ENCODE measurements at regions not wholly inside any gene's neighbourhood (a gene's known extent, or its start where the extent isn't known, plus 50 kb on each side); places are given as distances from the start of the nearest gene placed in this dataset.

- H3K4me3 ChIP-seq (replicated peaks; ENCODE audit: insufficient read depth, low read length): no peak overlapping the region
- no peak overlapping the region for H3K27ac ChIP-seq (replicated peaks)
- no peaks in the 10 kb centered on the region for H3K27me3 ChIP-seq (ENCODE audit: insufficient read depth, poor library complexity, severe bottlenecking)
- DNase-seq (ENCODE audit: low read depth in 1 of 2, low spot score in 1 of 2): no peak
- no peak for TF ChIP-seq GABPA (IDR thresholded peaks at IDR 0.05; ENCODE audit: low read depth)
- TF ChIP-seq SPI1 (IDR thresholded peaks at IDR 0.05; ENCODE audit: borderline replicate concordance, low read depth): no peak
- no peak for TF ChIP-seq POLR2AphosphoS5 (IDR thresholded peaks at IDR 0.05; ENCODE audit: low read depth)
- TF ChIP-seq, protein P1, sequence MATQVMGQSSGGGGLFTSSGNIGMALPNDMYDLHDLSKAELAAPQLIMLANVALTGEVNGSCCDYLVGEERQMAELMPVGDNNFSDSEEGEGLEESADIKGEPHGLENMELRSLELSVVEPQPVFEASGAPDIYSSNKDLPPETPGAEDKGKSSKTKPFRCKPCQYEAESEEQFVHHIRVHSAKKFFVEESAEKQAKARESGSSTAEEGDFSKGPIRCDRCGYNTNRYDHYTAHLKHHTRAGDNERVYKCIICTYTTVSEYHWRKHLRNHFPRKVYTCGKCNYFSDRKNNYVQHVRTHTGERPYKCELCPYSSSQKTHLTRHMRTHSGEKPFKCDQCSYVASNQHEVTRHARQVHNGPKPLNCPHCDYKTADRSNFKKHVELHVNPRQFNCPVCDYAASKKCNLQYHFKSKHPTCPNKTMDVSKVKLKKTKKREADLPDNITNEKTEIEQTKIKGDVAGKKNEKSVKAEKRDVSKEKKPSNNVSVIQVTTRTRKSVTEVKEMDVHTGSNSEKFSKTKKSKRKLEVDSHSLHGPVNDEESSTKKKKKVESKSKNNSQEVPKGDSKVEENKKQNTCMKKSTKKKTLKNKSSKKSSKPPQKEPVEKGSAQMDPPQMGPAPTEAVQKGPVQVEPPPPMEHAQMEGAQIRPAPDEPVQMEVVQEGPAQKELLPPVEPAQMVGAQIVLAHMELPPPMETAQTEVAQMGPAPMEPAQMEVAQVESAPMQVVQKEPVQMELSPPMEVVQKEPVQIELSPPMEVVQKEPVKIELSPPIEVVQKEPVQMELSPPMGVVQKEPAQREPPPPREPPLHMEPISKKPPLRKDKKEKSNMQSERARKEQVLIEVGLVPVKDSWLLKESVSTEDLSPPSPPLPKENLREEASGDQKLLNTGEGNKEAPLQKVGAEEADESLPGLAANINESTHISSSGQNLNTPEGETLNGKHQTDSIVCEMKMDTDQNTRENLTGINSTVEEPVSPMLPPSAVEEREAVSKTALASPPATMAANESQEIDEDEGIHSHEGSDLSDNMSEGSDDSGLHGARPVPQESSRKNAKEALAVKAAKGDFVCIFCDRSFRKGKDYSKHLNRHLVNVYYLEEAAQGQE (IDR thresholded peaks at IDR 0.05; ENCODE audit: insufficient replicate concordance, low read depth): no peak
- TF ChIP-seq, protein P2, sequence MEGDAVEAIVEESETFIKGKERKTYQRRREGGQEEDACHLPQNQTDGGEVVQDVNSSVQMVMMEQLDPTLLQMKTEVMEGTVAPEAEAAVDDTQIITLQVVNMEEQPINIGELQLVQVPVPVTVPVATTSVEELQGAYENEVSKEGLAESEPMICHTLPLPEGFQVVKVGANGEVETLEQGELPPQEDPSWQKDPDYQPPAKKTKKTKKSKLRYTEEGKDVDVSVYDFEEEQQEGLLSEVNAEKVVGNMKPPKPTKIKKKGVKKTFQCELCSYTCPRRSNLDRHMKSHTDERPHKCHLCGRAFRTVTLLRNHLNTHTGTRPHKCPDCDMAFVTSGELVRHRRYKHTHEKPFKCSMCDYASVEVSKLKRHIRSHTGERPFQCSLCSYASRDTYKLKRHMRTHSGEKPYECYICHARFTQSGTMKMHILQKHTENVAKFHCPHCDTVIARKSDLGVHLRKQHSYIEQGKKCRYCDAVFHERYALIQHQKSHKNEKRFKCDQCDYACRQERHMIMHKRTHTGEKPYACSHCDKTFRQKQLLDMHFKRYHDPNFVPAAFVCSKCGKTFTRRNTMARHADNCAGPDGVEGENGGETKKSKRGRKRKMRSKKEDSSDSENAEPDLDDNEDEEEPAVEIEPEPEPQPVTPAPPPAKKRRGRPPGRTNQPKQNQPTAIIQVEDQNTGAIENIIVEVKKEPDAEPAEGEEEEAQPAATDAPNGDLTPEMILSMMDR (IDR thresholded peaks at IDR 0.05; ENCODE audit: insufficient read depth, low read length): no peak
Measured at GRCh38 chr1:56204206-56204605, 375.2 kb downstream of the PLPP3 start.

DNA sequence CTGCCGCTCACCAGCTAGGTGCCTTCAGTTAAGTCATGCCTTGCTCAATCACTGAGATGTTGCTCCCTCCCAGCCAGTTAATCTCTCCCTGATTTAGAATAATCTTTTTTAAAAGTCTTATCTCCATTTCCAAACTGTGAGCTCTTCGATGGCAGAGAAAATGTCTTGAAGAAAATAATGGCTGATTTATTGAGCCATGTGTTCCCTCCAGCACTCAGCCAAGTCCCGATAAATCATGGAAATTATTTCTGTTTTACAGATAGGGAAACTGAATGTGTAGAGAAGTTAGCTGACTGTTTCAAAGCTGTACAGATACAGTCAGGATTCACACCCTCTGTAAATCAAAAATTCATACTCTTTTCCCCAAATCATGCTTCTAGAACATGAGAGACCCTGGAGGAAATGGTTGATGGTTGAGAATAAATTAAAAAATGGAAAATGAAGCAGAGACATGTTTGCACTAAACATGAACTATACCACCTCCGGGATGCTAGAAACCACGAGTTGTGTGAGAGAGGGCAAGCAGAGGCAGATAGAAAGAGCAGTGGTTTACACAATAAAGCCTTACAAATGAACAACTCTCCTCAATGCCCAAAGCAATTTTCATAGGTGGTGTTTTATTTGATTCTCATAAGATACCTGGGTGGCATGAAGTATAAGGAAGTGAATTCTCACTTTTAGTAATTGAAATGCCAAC, 376.4 kb downstream of the PLPP3 start:
- no peak overlapping the region for H3K27ac ChIP-seq (replicated peaks)
- DNase-seq (ENCODE audit: low read depth in 1 of 2, low spot score in 1 of 2): no peak

GRCh38 chr1:56202186-56202585, 377.2 kb downstream of the PLPP3 start:
- no peak for DNase-seq (ENCODE audit: low read depth in 1 of 2, low spot score in 1 of 2)
- Histone ChIP-seq H3K27ac (replicated peaks) (no peak overlapping the region), H3K27me3 (ENCODE audit: insufficient read depth, poor library complexity, severe bottlenecking) (no peaks in the 10 kb centered on the region), H3K4me3 (replicated peaks; ENCODE audit: insufficient read depth, low read length) (no peak overlapping the region)
- no peak for TF ChIP-seq GABPA (IDR thresholded peaks at IDR 0.05; ENCODE audit: low read depth)
- TF ChIP-seq SPI1 (IDR thresholded peaks at IDR 0.05; ENCODE audit: borderline replicate concordance, low read depth): no peak
- TF ChIP-seq, protein P2 (IDR thresholded peaks at IDR 0.05; ENCODE audit: insufficient read depth, low read length): no peak
- TF ChIP-seq POLR2AphosphoS5 (IDR thresholded peaks at IDR 0.05; ENCODE audit: low read depth): no peak

More for the DNA sequence above, 376.4 kb downstream of the PLPP3 start:
- H3K4me3 ChIP-seq (replicated peaks; ENCODE audit: insufficient read depth, low read length): no peak overlapping the region
- TF ChIP-seq, protein P2 (IDR thresholded peaks at IDR 0.05; ENCODE audit: insufficient read depth, low read length): no peak
- no peak for TF ChIP-seq POLR2AphosphoS5 (IDR thresholded peaks at IDR 0.05; ENCODE audit: low read depth)
- TF ChIP-seq GABPA (IDR thresholded peaks at IDR 0.05; ENCODE audit: low read depth): no peak
- TF ChIP-seq, protein P1 (IDR thresholded peaks at IDR 0.05; ENCODE audit: insufficient replicate concordance, low read depth): no peak
- TF ChIP-seq SPI1 (IDR thresholded peaks at IDR 0.05; ENCODE audit: borderline replicate concordance, low read depth): no peak
- H3K27me3 ChIP-seq (ENCODE audit: insufficient read depth, poor library complexity, severe bottlenecking): no peaks in the 10 kb centered on the region
